ENCODE measurements at regions not wholly inside any gene's neighbourhood (a gene's known extent, or its start where the extent isn't known, plus 50 kb on each side); places are given as distances from the start of the nearest gene placed in this dataset.

GRCh38 chr6:140284871-140285270, 910.4 kb upstream of the CITED2 start:
- H3K36me3 ChIP-seq (ENCODE audit: insufficient read depth, low read length), result no peaks in the 10 kb centered on the region
- H3K79me2 ChIP-seq (ENCODE audit: insufficient read depth, low read length), result no peaks in the 10 kb centered on the region
- H2AFZ ChIP-seq (ENCODE audit: low read length), result no peak overlapping the region
- no peak overlapping the region for H3K4me3 ChIP-seq (ENCODE audit: insufficient read depth, low read length)
- H3K9me3 ChIP-seq (ENCODE audit: low read depth, low read length), result no peaks in the 10 kb centered on the region
- DNase-seq (ENCODE audit: insufficient read length, low spot score, missing footprints), result no peak
- TF ChIP-seq CTCF (IDR thresholded peaks at IDR 0.05; ENCODE audit: extremely low read depth, low read depth, low read length), result no peak
- no peaks in the 10 kb centered on the region for H3K27me3 ChIP-seq (ENCODE audit: insufficient read depth, low read length)
- H3K27ac ChIP-seq (ENCODE audit: low read depth, low read length), result no peak overlapping the region
- no peak overlapping the region for H3K4me2 ChIP-seq (ENCODE audit: insufficient read depth, low read length)
- H4K20me1 ChIP-seq (ENCODE audit: insufficient read depth, low read length), result no peaks in the 10 kb centered on the region
- no peaks in the 10 kb centered on the region for H3K4me1 ChIP-seq (ENCODE audit: insufficient read depth, low read length)

DNA sequence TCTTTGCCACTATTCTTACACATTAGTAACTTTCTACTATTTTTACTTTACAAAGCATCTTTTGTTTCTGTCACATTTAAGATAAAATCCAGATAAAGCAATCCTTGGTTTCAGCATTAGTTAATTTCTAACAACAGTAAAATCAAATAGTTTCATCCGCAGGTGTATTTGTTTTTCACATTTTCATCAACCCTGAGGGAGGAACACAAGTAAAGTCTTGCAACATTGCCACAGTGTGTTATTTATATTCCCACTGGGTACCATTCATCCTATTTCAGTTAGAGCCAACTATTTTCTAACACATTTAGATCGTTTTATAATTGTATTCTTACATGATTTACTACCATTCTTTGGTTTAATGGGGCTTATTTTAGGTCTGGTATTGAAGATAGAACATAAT, 908.7 kb upstream of the CITED2 start:
- DNase-seq (ENCODE audit: insufficient read length, low spot score, missing footprints), result no peak
- no peaks in the 10 kb centered on the region for H3K79me2 ChIP-seq (ENCODE audit: insufficient read depth, low read length)
- H4K20me1 ChIP-seq (ENCODE audit: insufficient read depth, low read length), result no peaks in the 10 kb centered on the region
- no peaks in the 10 kb centered on the region for H3K27me3 ChIP-seq (ENCODE audit: insufficient read depth, low read length)
- H3K9me3 ChIP-seq (ENCODE audit: low read depth, low read length), result no peaks in the 10 kb centered on the region
- no peak overlapping the region for H3K4me2 ChIP-seq (ENCODE audit: insufficient read depth, low read length)
- no peaks in the 10 kb centered on the region for H3K4me1 ChIP-seq (ENCODE audit: insufficient read depth, low read length)
- no peak overlapping the region for H3K27ac ChIP-seq (ENCODE audit: low read depth, low read length)
- no peak for TF ChIP-seq CTCF (IDR thresholded peaks at IDR 0.05; ENCODE audit: extremely low read depth, low read depth, low read length)
- no peaks in the 10 kb centered on the region for H3K36me3 ChIP-seq (ENCODE audit: insufficient read depth, low read length)
- H2AFZ ChIP-seq (ENCODE audit: low read length), result no peak overlapping the region
- H3K4me3 ChIP-seq (ENCODE audit: insufficient read depth, low read length), result no peak overlapping the region

DNA sequence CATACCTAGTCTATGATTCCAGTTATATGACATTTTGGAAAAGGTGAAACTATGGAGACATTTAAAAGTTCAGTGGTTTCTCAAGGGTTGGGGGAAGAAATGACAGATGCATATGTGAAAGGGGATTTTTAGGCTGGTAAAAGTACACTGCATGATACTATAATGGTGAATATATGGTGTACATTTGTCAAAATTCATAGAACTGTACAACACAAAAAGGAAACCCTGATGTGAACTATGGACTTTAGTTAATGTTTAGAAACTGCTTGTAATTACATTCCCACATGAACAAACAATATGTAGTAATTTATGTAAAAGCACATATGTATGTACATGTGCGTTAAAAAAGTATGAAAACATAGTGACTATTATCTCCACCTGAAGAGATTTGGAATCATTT, 907.3 kb upstream of the CITED2 start:
- no peaks in the 10 kb centered on the region for H3K9me3 ChIP-seq (ENCODE audit: low read depth, low read length)
- no peak overlapping the region for H3K4me3 ChIP-seq (ENCODE audit: insufficient read depth, low read length)
- H3K36me3 ChIP-seq (ENCODE audit: insufficient read depth, low read length), result no peaks in the 10 kb centered on the region
- no peaks in the 10 kb centered on the region for H3K79me2 ChIP-seq (ENCODE audit: insufficient read depth, low read length)
- no peaks in the 10 kb centered on the region for H3K27me3 ChIP-seq (ENCODE audit: insufficient read depth, low read length)
- H3K27ac ChIP-seq (ENCODE audit: low read depth, low read length), result no peak overlapping the region
- no peaks in the 10 kb centered on the region for H4K20me1 ChIP-seq (ENCODE audit: insufficient read depth, low read length)
- peak overlapping the region; percentile 26 for H2AFZ ChIP-seq (ENCODE audit: low read length)
- no peak overlapping the region for H3K4me2 ChIP-seq (ENCODE audit: insufficient read depth, low read length)
- H3K4me1 ChIP-seq (ENCODE audit: insufficient read depth, low read length), result no peaks in the 10 kb centered on the region
- no peak for DNase-seq (ENCODE audit: insufficient read length, low spot score, missing footprints)
- no peak for TF ChIP-seq CTCF (IDR thresholded peaks at IDR 0.05; ENCODE audit: extremely low read depth, low read depth, low read length)

GRCh38 chr6:140281236-140281635, 906.8 kb upstream of the CITED2 start:
- H3K36me3 ChIP-seq (ENCODE audit: insufficient read depth, low read length), result no peaks in the 10 kb centered on the region
- H3K4me1 ChIP-seq (ENCODE audit: insufficient read depth, low read length), result no peaks in the 10 kb centered on the region
- H3K27me3 ChIP-seq (ENCODE audit: insufficient read depth, low read length), result no peaks in the 10 kb centered on the region
- H4K20me1 ChIP-seq (ENCODE audit: insufficient read depth, low read length), result no peaks in the 10 kb centered on the region
- no peaks in the 10 kb centered on the region for H3K79me2 ChIP-seq (ENCODE audit: insufficient read depth, low read length)
- no peak overlapping the region for H2AFZ ChIP-seq (ENCODE audit: low read length)
- H3K9me3 ChIP-seq (ENCODE audit: low read depth, low read length), result no peaks in the 10 kb centered on the region
- no peak overlapping the region for H3K4me3 ChIP-seq (ENCODE audit: insufficient read depth, low read length)
- no peak overlapping the region for H3K4me2 ChIP-seq (ENCODE audit: insufficient read depth, low read length)
- peak; percentile 8 for DNase-seq (ENCODE audit: insufficient read length, low spot score, missing footprints)
- TF ChIP-seq CTCF (IDR thresholded peaks at IDR 0.05; ENCODE audit: extremely low read depth, low read depth, low read length), result no peak
- no peak overlapping the region for H3K27ac ChIP-seq (ENCODE audit: low read depth, low read length)
